GM23338 (cell line): ENCODE measurements at regions not wholly inside any gene's neighbourhood (a gene's known extent, or its start where the extent isn't known, plus 50 kb on each side); places are given as distances from the start of the nearest gene placed in this dataset.

Source experiments
- ATAC-seq: fragments of 200-7000 bp; cut with Tn5 transposase; 3 replicates; pipeline ENCODE4 v1.9.1; 2020
- DNase-seq: peaks from one replicate; pipeline ENCODE4 v3.0.0-alpha.2; 2015; ENCODE audit warnings: low spot score
- H2AFZ ChIP-seq: fragments of 200-600 bp; sonication (generic); 2 replicates; pipeline ENCODE4 v1.8.0; 2016; ENCODE audit warnings: antibody characterized with exemption, mild to moderate bottlenecking, moderate library complexity
- H3F3A ChIP-seq: fragments of 200-600 bp; sonication (generic); replicated peaks from 2 replicates; pipeline ENCODE4 v1.8.0; 2017; ENCODE audit warnings: antibody characterized with exemption, mixed run types, low read depth
- H3K27ac ChIP-seq: fragments of 200-600 bp; sonication (generic); 2 replicates; pipeline ENCODE4 v1.6.1; 2016; ENCODE audit warnings: low read depth
- H3K27me3 ChIP-seq: fragments of 200-600 bp; sonication (generic); 2 replicates; pipeline ENCODE4 v1.8.0; 2016; ENCODE audit warnings: mild to moderate bottlenecking, mixed run types, moderate library complexity; ENCODE audit not compliant: insufficient read depth
- H3K36me3 ChIP-seq: fragments of 200-600 bp; sonication (generic); 2 replicates; pipeline ENCODE4 v1.8.0; 2016; ENCODE audit warnings: mild to moderate bottlenecking; ENCODE audit not compliant: insufficient read depth
- H3K4me1 ChIP-seq: fragments of 200-600 bp; sonication (generic); 2 replicates; pipeline ENCODE4 v1.8.0; 2016; ENCODE audit warnings: mild to moderate bottlenecking, moderate library complexity; ENCODE audit not compliant: insufficient read depth
- H3K4me2 ChIP-seq: fragments of 200-600 bp; sonication (generic); 2 replicates; pipeline ENCODE4 v1.7.1; 2017; ENCODE audit warnings: mixed run types
- H3K4me3 ChIP-seq: fragments of 200-600 bp; sonication (generic); 2 replicates; pipeline ENCODE4 v1.6.1; 2016; ENCODE audit warnings: mixed run types
- H3K79me2 ChIP-seq: fragments of 200-600 bp; sonication (generic); replicated peaks from 2 replicates; pipeline ENCODE4 v1.8.0; 2017; ENCODE audit warnings: mild to moderate bottlenecking; ENCODE audit not compliant: insufficient read depth
- H3K9me2 ChIP-seq: fragments of 200-600 bp; sonication (generic); 2 replicates; pipeline ENCODE4 v1.8.0; 2017; ENCODE audit not compliant: insufficient read depth
- H4K20me1 ChIP-seq: fragments of 200-600 bp; sonication (generic); replicated peaks from 2 replicates; pipeline ENCODE4 v1.8.0; 2017; ENCODE audit warnings: mild to moderate bottlenecking; ENCODE audit not compliant: insufficient read depth
- H3K27ac Mint-ChIP-seq: 2 replicates; pipeline ENCODE4 v1.8.0; 2020; ENCODE audit warnings: inconsistent platforms, mild to moderate bottlenecking, moderate library complexity, mixed read lengths
- H3K27me3 Mint-ChIP-seq: 3 replicates; pipeline ENCODE4 v1.8.0; 2022; ENCODE audit warnings: low read depth, mild to moderate bottlenecking, moderate library complexity, mixed read lengths, inconsistent platforms; ENCODE audit not compliant: insufficient read depth, poor library complexity
- H3K36me3 Mint-ChIP-seq: 3 replicates; pipeline ENCODE4 v1.8.0; 2021; ENCODE audit warnings: low read depth, mild to moderate bottlenecking, inconsistent platforms, moderate library complexity, mixed read lengths
- H3K4me1 Mint-ChIP-seq: 3 replicates; pipeline ENCODE4 v1.8.0; 2020; ENCODE audit warnings: mild to moderate bottlenecking, inconsistent platforms, mixed read lengths
- H3K4me3 Mint-ChIP-seq: 3 replicates; pipeline ENCODE4 v1.8.0; 2021; ENCODE audit warnings: moderate library complexity, mild to moderate bottlenecking, inconsistent platforms, mixed read lengths
- H3K9me3 Mint-ChIP-seq: 3 replicates; pipeline ENCODE4 v1.8.0; 2020; ENCODE audit warnings: moderate library complexity, mild to moderate bottlenecking, inconsistent platforms, mixed read lengths
- EZH2phosphoT487 ChIP-seq: fragments of 200-600 bp; sonication (generic); IDR thresholded peaks from one replicate; pipeline ENCODE4 v1.8.1; 2018; ENCODE audit warnings: antibody characterized with exemption; ENCODE audit not compliant: unreplicated experiment
- JUNB ChIP-seq: IDR thresholded peaks from one replicate; pipeline ENCODE4 v1.6.1; 2016; ENCODE audit warnings: antibody characterized with exemption; ENCODE audit not compliant: unreplicated experiment
- NANOG ChIP-seq: IDR thresholded peaks from 2 replicates; pipeline ENCODE4 v1.6.1; 2016; ENCODE audit warnings: antibody characterized with exemption, borderline replicate concordance
- POLR2AphosphoS5 ChIP-seq: IDR thresholded peaks from 2 replicates; pipeline ENCODE4 v1.6.1; 2016; ENCODE audit warnings: antibody characterized with exemption, low read depth
- REST ChIP-seq: IDR thresholded peaks from one replicate; pipeline ENCODE4 v1.6.1; 2018; ENCODE audit warnings: antibody characterized with exemption; ENCODE audit not compliant: unreplicated experiment
- ZNF462 ChIP-seq: fragments of 250-450 bp; sonication (Bioruptor Pico); IDR thresholded peaks from 2 replicates; pipeline ENCODE4 v1.5.0; 2020; ENCODE audit warnings: mild to moderate bottlenecking, moderate library complexity
- TF ChIP-seq, protein P1 (sequence below), 2 experiments: fragments of 200-600 bp in 1 of 2; sonication (generic) in 1 of 2; conservative IDR thresholded peaks; 2 replicates each; pipeline versions ENCODE4 v1.5.1 to v1.6.1; 2016 to 2017; ENCODE audit warnings: antibody characterized with exemption in 2 of 2, low read depth in 2 of 2, mild to moderate bottlenecking in 2 of 2, moderate library complexity in 1 of 2

DNA sequence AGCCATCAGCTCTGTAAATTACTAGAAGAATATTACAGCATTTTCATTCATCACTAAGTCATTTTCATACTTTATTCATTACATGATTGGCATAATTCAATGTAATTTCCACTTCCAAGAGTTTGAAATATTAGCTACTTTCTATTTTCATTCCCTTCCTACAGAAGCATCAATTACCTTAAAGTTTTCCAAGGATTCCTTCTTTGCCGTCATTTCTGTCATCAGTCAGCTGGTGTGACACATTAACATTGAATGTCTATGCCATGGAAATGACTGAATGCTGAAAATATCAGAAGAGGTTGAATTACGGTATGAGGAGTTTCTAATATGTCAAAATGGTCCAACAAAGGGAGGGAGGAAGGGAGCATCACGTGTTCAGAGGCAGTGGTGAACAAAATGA, 718.2 kb upstream of the GRM7 start (continued):
- TF ChIP-seq, protein P1, sequence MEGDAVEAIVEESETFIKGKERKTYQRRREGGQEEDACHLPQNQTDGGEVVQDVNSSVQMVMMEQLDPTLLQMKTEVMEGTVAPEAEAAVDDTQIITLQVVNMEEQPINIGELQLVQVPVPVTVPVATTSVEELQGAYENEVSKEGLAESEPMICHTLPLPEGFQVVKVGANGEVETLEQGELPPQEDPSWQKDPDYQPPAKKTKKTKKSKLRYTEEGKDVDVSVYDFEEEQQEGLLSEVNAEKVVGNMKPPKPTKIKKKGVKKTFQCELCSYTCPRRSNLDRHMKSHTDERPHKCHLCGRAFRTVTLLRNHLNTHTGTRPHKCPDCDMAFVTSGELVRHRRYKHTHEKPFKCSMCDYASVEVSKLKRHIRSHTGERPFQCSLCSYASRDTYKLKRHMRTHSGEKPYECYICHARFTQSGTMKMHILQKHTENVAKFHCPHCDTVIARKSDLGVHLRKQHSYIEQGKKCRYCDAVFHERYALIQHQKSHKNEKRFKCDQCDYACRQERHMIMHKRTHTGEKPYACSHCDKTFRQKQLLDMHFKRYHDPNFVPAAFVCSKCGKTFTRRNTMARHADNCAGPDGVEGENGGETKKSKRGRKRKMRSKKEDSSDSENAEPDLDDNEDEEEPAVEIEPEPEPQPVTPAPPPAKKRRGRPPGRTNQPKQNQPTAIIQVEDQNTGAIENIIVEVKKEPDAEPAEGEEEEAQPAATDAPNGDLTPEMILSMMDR (conservative IDR thresholded peaks at IDR 0.05; ENCODE audit: low read depth in 2 of 2) = no peak
- no peak for TF ChIP-seq NANOG

DNA sequence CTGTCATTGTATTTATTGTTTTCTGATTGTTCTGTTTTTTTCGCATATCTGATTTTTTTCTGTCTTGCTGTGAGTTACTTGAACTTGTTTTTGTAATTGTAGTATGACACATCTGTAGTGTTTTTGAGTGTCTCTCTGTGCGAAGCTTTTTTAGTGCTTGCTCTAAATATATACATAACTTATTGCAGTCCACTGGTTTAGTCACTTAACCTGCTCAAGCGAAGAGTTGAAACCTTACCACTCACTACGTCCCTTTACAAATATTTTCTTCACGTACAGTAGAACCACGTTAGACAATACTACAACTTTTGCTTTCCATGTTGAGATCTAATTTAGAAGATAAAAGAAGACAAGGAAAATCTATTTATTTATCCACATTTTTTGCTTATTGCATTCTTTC, 713.0 kb upstream of the GRM7 start:
- Histone ChIP-seq H3K36me3 (peaks cover 10% of the 10 kb centered on the region), H3K4me3 (no peak overlapping the region), H3K27me3 (no peaks in the 10 kb centered on the region), H3K9me2 (no peaks in the 10 kb centered on the region), H4K20me1 (no peaks in the 10 kb centered on the region), H3F3A (no peaks in the 10 kb centered on the region), H3K4me1 (no peaks in the 10 kb centered on the region), H3K79me2 (no peaks in the 10 kb centered on the region), H2AFZ (no peak overlapping the region), H3K4me2 (no peak overlapping the region), H3K27ac (no peak overlapping the region)
- H3K9me3 Mint-ChIP-seq = peaks cover 76% of the 10 kb centered on the region
- ATAC-seq (no peak), DNase-seq (no peak)
- no peak for TF ChIP-seq JUNB
- no peak for TF ChIP-seq ZNF462 (CRISPR knock-in tag)
- TF ChIP-seq POLR2AphosphoS5 = no peak
- no peak for TF ChIP-seq EZH2phosphoT487
- TF ChIP-seq, protein P1 (conservative IDR thresholded peaks at IDR 0.05; ENCODE audit: low read depth in 2 of 2) = no peak
- TF ChIP-seq REST = no peak
- peaks cover 3% of the 10 kb centered on the region; the same call in 1 of the 3 replicates for H3K36me3 Mint-ChIP-seq
- no peaks in the 10 kb centered on the region for H3K27me3 Mint-ChIP-seq
- H3K4me1 Mint-ChIP-seq = no peaks in the 10 kb centered on the region
- H3K4me3 Mint-ChIP-seq = no peak overlapping the region
- no peak overlapping the region for H3K27ac Mint-ChIP-seq
